ENCODE measurements at regions not wholly inside any gene's neighbourhood (a gene's known extent, or its start where the extent isn't known, plus 50 kb on each side); places are given as distances from the start of the nearest gene placed in this dataset.
"Not testable (repeated sequence)": the region's sequence is repeated elsewhere in the genome, so short reads cannot be mapped to it uniquely, and the experiment has no call there.

DNA sequence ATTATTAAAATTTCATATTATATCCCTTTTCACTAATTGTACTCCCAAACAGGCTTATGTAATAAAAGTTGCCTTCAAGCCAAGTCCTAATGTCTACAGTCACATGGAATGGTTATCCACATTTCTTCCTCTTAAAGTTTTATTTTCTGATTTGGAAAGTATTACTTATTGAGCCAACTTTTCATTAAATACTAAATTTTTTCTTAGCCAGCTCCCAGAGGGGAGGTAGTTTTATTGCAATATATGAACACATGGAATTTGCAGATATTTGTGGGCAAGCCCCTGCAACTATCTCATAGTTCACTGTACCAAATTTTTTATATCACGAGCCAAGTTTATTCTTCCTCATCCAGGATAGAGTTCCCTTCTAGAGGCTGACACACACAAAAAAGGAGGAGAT, 332.8 kb upstream of the PTGER4 start:
- intact Hi-C loops (cut with micrococcal nuclease), result no loop called here
- Histone ChIP-seq H3K9ac (ENCODE audit: low read length) (no peak overlapping the region), H3K4me2 (ENCODE audit: low read length) (no peak overlapping the region), H4K20me1 (ENCODE audit: low read length) (no peaks in the 10 kb centered on the region), H3K9me3 (ENCODE audit: low read length) (peaks cover 14% of the 10 kb centered on the region; the same call in 1 of the 2 replicates), H3K79me2 (ENCODE audit: low read length) (no peaks in the 10 kb centered on the region), H3F3A (ENCODE audit: low read length, unreplicated experiment) (no peaks in the 10 kb centered on the region), H2AFZ (ENCODE audit: low read length) (no peak overlapping the region), H3K4me3 (ENCODE audit: low read length) (no peak overlapping the region), H3K27ac (ENCODE audit: low read length) (no peak overlapping the region), H3K9me2 (replicated peaks; ENCODE audit: low read length) (no peaks in the 10 kb centered on the region), H3K4me1 (ENCODE audit: insufficient read depth, low read length) (no peaks in the 10 kb centered on the region), H3K36me3 (ENCODE audit: low read depth, low read length) (no peaks in the 10 kb centered on the region; the same call in 1 of the 2 replicates), H3K27me3 (ENCODE audit: low read length) (no peaks in the 10 kb centered on the region)
- TF ChIP-seq EZH2phosphoT487 (IDR thresholded peaks at IDR 0.05; ENCODE audit: borderline replicate concordance, low read length) (no peak), EZH2 (IDR thresholded peaks at IDR 0.05; ENCODE audit: low read length, unreplicated experiment) (no peak)
- TF ChIP-seq, protein P1, sequence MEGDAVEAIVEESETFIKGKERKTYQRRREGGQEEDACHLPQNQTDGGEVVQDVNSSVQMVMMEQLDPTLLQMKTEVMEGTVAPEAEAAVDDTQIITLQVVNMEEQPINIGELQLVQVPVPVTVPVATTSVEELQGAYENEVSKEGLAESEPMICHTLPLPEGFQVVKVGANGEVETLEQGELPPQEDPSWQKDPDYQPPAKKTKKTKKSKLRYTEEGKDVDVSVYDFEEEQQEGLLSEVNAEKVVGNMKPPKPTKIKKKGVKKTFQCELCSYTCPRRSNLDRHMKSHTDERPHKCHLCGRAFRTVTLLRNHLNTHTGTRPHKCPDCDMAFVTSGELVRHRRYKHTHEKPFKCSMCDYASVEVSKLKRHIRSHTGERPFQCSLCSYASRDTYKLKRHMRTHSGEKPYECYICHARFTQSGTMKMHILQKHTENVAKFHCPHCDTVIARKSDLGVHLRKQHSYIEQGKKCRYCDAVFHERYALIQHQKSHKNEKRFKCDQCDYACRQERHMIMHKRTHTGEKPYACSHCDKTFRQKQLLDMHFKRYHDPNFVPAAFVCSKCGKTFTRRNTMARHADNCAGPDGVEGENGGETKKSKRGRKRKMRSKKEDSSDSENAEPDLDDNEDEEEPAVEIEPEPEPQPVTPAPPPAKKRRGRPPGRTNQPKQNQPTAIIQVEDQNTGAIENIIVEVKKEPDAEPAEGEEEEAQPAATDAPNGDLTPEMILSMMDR (conservative IDR thresholded peaks at IDR 0.05; ENCODE audit: low read depth, low read length), result no peak
- ATAC-seq (no peak), DNase-seq (no peak)
- ChIA-PET POLR2A (ENCODE audit: unreplicated experiment) (no interaction called here), CTCF (no interaction called here)
- no TSS peak for BruUV-seq (replicated peaks)

DNA sequence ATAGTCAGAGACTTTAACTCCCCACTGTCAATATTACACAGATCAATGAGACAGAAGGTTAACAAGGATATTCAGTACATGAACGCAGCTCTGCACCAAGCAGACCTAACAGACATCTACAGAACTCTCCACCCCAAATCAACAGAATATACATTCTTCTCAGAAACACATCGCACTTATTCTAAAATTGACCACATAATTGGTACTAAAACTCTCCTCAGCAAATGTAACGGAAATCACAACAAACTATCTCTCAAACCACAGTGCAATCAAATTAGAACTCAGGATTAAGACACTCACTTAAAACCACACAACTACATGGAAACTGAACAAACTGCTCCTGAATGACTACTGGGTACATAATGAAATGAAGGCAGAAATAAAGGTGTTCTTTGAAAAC, 341.3 kb upstream of the PTGER4 start:
- POLR2A ChIA-PET (ENCODE audit: unreplicated experiment); ATAC-seq; H3K27ac ChIP-seq (ENCODE audit: low read length); H3K4me1 ChIP-seq (ENCODE audit: insufficient read depth, low read length); H2AFZ ChIP-seq (ENCODE audit: low read length); H4K20me1 ChIP-seq (ENCODE audit: low read length); H3K79me2 ChIP-seq (ENCODE audit: low read length); H3K9ac ChIP-seq (ENCODE audit: low read length); H3K4me2 ChIP-seq (ENCODE audit: low read length); H3K9me2 ChIP-seq (replicated peaks; ENCODE audit: low read length); H3K4me3 ChIP-seq (ENCODE audit: low read length); CTCF ChIA-PET; H3F3A ChIP-seq (ENCODE audit: low read length, unreplicated experiment); BruUV-seq (replicated peaks); DNase-seq; H3K27me3 ChIP-seq (ENCODE audit: low read length); H3K36me3 ChIP-seq (ENCODE audit: low read depth, low read length); H3K9me3 ChIP-seq (ENCODE audit: low read length): not testable (repeated sequence)
- intact Hi-C loops (cut with micrococcal nuclease), result loop anchor here (10.0 kb wide), 1 partner anchor 624 kb away; no protein-coding TSS in a partner anchor

DNA sequence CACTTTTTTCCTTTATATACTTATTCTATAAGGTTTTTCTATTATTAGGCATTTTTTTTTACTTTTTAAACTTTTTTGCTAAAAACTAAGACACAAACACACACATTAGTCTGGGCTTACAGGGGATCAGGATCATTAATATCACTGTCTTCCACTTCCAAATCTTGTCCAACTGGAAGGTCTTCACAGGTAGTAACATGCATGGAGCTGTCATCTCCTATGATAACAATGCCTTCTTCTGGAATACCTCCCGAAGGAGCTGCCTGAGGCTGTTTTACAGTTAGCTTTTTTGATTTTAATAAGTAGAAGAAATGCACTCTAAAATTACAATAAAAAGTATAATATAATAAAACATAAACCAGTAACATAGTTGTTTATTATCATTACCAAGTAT, 345.5 kb upstream of the PTGER4 start:
- ChIA-PET POLR2A (ENCODE audit: unreplicated experiment) (interaction anchor here (0.6 kb wide), 2 partner anchors 13 to 154 kb away, joined by 3 to 4 read pairs; no protein-coding TSS in a partner anchor), CTCF (no interaction called here)
- no peak for DNase-seq
- intact Hi-C loops (cut with micrococcal nuclease), result loop anchor here (5.0 to 10.0 kb wide), 5 partner anchors 112 to 619 kb away; no protein-coding TSS in a partner anchor
- Histone ChIP-seq H3K4me2 (ENCODE audit: low read length) (no peak overlapping the region), H3K27ac (ENCODE audit: low read length) (peak overlapping the region; percentile 79), H3K9ac (ENCODE audit: low read length) (no peak overlapping the region), H2AFZ (ENCODE audit: low read length) (no peak overlapping the region), H3K79me2 (ENCODE audit: low read length) (no peaks in the 10 kb centered on the region), H3K4me1 (ENCODE audit: insufficient read depth, low read length) (peaks cover 20% of the 10 kb centered on the region), H3F3A (ENCODE audit: low read length, unreplicated experiment) (no peaks in the 10 kb centered on the region), H3K27me3 (ENCODE audit: low read length) (no peaks in the 10 kb centered on the region), H3K9me2 (replicated peaks; ENCODE audit: low read length) (0 out of 2 replicates have a peak, but pooled peaks cover 2% of the 10 kb centered on the region), H3K36me3 (ENCODE audit: low read depth, low read length) (no peaks in the 10 kb centered on the region), H3K4me3 (ENCODE audit: low read length) (no peak overlapping the region), H3K9me3 (ENCODE audit: low read length) (no peaks in the 10 kb centered on the region), H4K20me1 (ENCODE audit: low read length) (no peaks in the 10 kb centered on the region)
- ATAC-seq, result no peak
- TF ChIP-seq, protein P1 (conservative IDR thresholded peaks at IDR 0.05; ENCODE audit: low read depth, low read length), result no peak
- TF ChIP-seq EZH2 (IDR thresholded peaks at IDR 0.05; ENCODE audit: low read length, unreplicated experiment), result no peak
- TF ChIP-seq EZH2phosphoT487 (IDR thresholded peaks at IDR 0.05; ENCODE audit: borderline replicate concordance, low read length), result no peak
- BruUV-seq (replicated peaks), result no TSS peak
